Neural progenitor cell (in vitro differentiated cells): ENCODE measurements at regions not wholly inside any gene's neighbourhood (a gene's known extent, or its start where the extent isn't known, plus 50 kb on each side); places are given as distances from the start of the nearest gene placed in this dataset.

Experiments used
- EZH2 ChIP-seq: fragments of 200-600 bp; sonication (generic); IDR thresholded peaks from 2 replicates; pipeline ENCODE4 v1.6.1; 2017; ENCODE audit warnings: antibody characterized with exemption, mild to moderate bottlenecking, moderate library complexity
- EZH2phosphoT487 ChIP-seq: fragments of 200-600 bp; sonication (generic); IDR thresholded peaks from 2 replicates; pipeline ENCODE4 v1.6.1; 2017; ENCODE audit warnings: antibody characterized with exemption
- TF ChIP-seq, protein P1 (sequence below): fragments of 200-600 bp; sonication (generic); IDR thresholded peaks from 2 replicates; pipeline ENCODE4 v1.5.1; 2017; ENCODE audit warnings: antibody characterized with exemption, mild to moderate bottlenecking

DNA sequence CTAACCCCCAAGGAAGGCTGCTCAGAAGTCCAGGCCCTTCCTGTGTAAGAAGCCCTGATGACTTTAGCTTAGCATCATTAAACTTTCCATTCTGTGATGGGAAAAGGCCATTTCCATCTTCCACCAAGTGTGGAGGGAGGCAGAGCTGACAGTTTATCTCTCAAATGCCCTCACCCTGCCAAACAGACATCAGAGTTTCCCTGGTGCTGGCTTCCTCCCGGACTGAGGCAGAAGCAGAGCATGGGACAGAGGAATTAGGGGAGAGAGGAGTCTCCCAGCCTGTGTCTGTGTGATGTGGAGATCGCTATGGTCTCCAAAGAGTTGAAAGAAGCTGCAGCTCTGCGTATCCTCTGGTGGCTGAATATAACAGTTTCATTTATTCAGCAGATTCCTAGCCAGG is 57.4 kb upstream of the CTNNA1 start:
- TF ChIP-seq, protein P1, sequence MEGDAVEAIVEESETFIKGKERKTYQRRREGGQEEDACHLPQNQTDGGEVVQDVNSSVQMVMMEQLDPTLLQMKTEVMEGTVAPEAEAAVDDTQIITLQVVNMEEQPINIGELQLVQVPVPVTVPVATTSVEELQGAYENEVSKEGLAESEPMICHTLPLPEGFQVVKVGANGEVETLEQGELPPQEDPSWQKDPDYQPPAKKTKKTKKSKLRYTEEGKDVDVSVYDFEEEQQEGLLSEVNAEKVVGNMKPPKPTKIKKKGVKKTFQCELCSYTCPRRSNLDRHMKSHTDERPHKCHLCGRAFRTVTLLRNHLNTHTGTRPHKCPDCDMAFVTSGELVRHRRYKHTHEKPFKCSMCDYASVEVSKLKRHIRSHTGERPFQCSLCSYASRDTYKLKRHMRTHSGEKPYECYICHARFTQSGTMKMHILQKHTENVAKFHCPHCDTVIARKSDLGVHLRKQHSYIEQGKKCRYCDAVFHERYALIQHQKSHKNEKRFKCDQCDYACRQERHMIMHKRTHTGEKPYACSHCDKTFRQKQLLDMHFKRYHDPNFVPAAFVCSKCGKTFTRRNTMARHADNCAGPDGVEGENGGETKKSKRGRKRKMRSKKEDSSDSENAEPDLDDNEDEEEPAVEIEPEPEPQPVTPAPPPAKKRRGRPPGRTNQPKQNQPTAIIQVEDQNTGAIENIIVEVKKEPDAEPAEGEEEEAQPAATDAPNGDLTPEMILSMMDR = no peak
- TF ChIP-seq EZH2phosphoT487 (no peak), EZH2 (no peak)
